Ovary (tissue), 7 donors: ENCODE measurements at regions not wholly inside any gene's neighbourhood (a gene's known extent, or its start where the extent isn't known, plus 50 kb on each side); places are given as distances from the start of the nearest gene placed in this dataset.

Experiments
- DNase-seq, 5 donors: peaks; one replicate each; pipeline ENCODE4 v3.0.0-alpha.2; 2019 to 2020
- H3K27ac ChIP-seq, 2 donors: fragments of 200-600 bp; one replicate each; pipeline versions ENCODE4 v1.5.1 to v1.8.0; 2019 to 2022
- H3K27me3 ChIP-seq: fragments of 200-600 bp; one replicate; pipeline ENCODE4 v1.8.0; 2022
- H3K36me3 ChIP-seq: fragments of 200-600 bp; sonication (generic); one replicate; pipeline ENCODE4 v1.5.1; 2019
- H3K4me1 ChIP-seq: one replicate; pipeline ENCODE4 v1.8.1; 2013; ENCODE audit warnings: mild to moderate bottlenecking, moderate library complexity; ENCODE audit not compliant: insufficient read depth
- H3K4me3 ChIP-seq: fragments of 200-600 bp; sonication (generic); one replicate; pipeline ENCODE4 v1.5.1; 2017
- H3K9me3 ChIP-seq, 2 donors: fragments of 200-600 bp in 1 of 2; sonication (generic) in 1 of 2; one replicate each; pipeline versions ENCODE4 v1.5.1 to v1.8.1; 2013 to 2019; ENCODE audit warnings: mild to moderate bottlenecking in 1 of 2, moderate library complexity in 1 of 2
- CTCF ChIP-seq, 3 donors: fragments of 450-650 bp in 2 of 3; fragments of 200-600 bp in 1 of 3; IDR thresholded peaks; one replicate each; pipeline versions ENCODE4 v1.5.1 to v1.8.0; 2016 to 2022; ENCODE audit warnings: antibody characterized with exemption in 3 of 3, mild to moderate bottlenecking in 1 of 3
- EP300 ChIP-seq: sonication (generic); formaldehyde crosslinking; IDR thresholded peaks from one replicate; pipeline ENCODE4 v1.6.1; 2017; ENCODE audit warnings: antibody characterized with exemption
- POLR2A ChIP-seq: fragments of 450-650 bp; IDR thresholded peaks from one replicate; pipeline ENCODE4 v1.6.1; 2017; ENCODE audit warnings: antibody characterized with exemption, mild to moderate bottlenecking, moderate library complexity
- WGBS, 3 donors: extraction: QIAGEN DNeasy Blood & Tissue Kit in 1 of 3; methylation state at CpG; one replicate each; pipeline versions ENCODE4 v1.1.5 to v1.1.7; 2013 to 2017; 5-methylcytosine and 5-hydroxymethylcytosine counted together
- intact Hi-C, 4 donors: fragments of 100-400 bp; cut with DNase I; formaldehyde crosslinking; loops; one replicate each; pipeline versions ENCODE4 v1.11.0 to v1.15.1; 2022 to 2023
- donor health status: DM: no; HTN: no; CAD: no; lungs with moderate emphysema.
- donor health status: DM: no; HTN: no; CAD: no.
- donor health status: Bipolar disorder and iron deficiency.
- donor health status: DM: no; HTN: no; CAD: no.
- donor health status: DM: yes; HTN: yes; CAD: no.

GRCh38 chr6:11412616-11413015 lies 124.9 kb upstream of the TMEM170B start:
- TF ChIP-seq POLR2A: no peak
- no peak for TF ChIP-seq EP300
- TF ChIP-seq CTCF (IDR thresholded peaks at IDR 0.05): no peak
- H3K36me3 ChIP-seq: no peaks in the 10 kb centered on the region
- no peaks in the 10 kb centered on the region for H3K9me3 ChIP-seq
- no peak overlapping the region for H3K27ac ChIP-seq
- WGBS, 3 donors: 95 to 96% (median 96%) methylated on average over 3 of the region's 3 CpGs
- no peaks in the 10 kb centered on the region for H3K4me1 ChIP-seq
- DNase-seq: no peak
- intact Hi-C loops: no loop called here
- no peak overlapping the region for H3K4me3 ChIP-seq
- no peaks in the 10 kb centered on the region for H3K27me3 ChIP-seq

GRCh38 chr6:11412011-11412424 lies 125.5 kb upstream of the TMEM170B start:
- Histone ChIP-seq H3K27me3 (no peaks in the 10 kb centered on the region), H3K4me3 (no peak overlapping the region), H3K4me1 (no peaks in the 10 kb centered on the region), H3K9me3 (no peaks in the 10 kb centered on the region), H3K36me3 (no peaks in the 10 kb centered on the region), H3K27ac (no peak overlapping the region)
- intact Hi-C loops: no loop called here
- no peak for DNase-seq
- no peak for TF ChIP-seq CTCF (IDR thresholded peaks at IDR 0.05)
- 59 to 78% (median 61%) methylated on average over 2 of the region's 2 CpGs for WGBS, 3 donors

GRCh38 chr6:11411593-11411992 lies 126.0 kb upstream of the TMEM170B start:
- no peak for DNase-seq
- Histone ChIP-seq H3K27ac (no peak overlapping the region), H3K36me3 (no peaks in the 10 kb centered on the region), H3K4me1 (no peaks in the 10 kb centered on the region), H3K4me3 (no peak overlapping the region), H3K27me3 (no peaks in the 10 kb centered on the region), H3K9me3 (no peaks in the 10 kb centered on the region)
- 58 to 70% (median 59%) methylated on average over 3 of the region's 3 CpGs for WGBS, 3 donors
- intact Hi-C loops: no loop called here
- no peak for TF ChIP-seq EP300
- TF ChIP-seq CTCF (IDR thresholded peaks at IDR 0.05): no peak
- no peak for TF ChIP-seq POLR2A

GRCh38 chr6:11410539-11411307 lies 126.8 kb upstream of the TMEM170B start:
- no peak overlapping the region for H3K4me3 ChIP-seq
- no peaks in the 10 kb centered on the region for H3K36me3 ChIP-seq
- H3K9me3 ChIP-seq: no peaks in the 10 kb centered on the region
- no peak overlapping the region for H3K27ac ChIP-seq
- TF ChIP-seq POLR2A: no peak
- TF ChIP-seq CTCF (IDR thresholded peaks at IDR 0.05): no peak
- TF ChIP-seq EP300: no peak
- no peak for DNase-seq
- H3K4me1 ChIP-seq: no peaks in the 10 kb centered on the region
- H3K27me3 ChIP-seq: no peaks in the 10 kb centered on the region
- intact Hi-C loops: no loop called here
- 76 to 83% (median 78%) methylated on average over 4 of the region's 4 CpGs for WGBS, 3 donors
